ENCODE measurements at regions not wholly inside any gene's neighbourhood (a gene's known extent, or its start where the extent isn't known, plus 50 kb on each side); places are given as distances from the start of the nearest gene placed in this dataset.

- TF ChIP-seq CTCF (tag by site-specific recombination; IDR thresholded peaks at IDR 0.05), result no peak
- no peak for TF ChIP-seq OVOL3 (tag by site-specific recombination; IDR thresholded peaks at IDR 0.05)
- TF ChIP-seq KLF1 (tag by site-specific recombination; IDR thresholded peaks at IDR 0.05), result no peak
- TF ChIP-seq ZEB2 (tag by site-specific recombination; IDR thresholded peaks at IDR 0.05), result no peak
- TF ChIP-seq ZNF138 (tag by site-specific recombination; IDR thresholded peaks at IDR 0.05; ENCODE audit: borderline replicate concordance), result no peak
- no peak for TF ChIP-seq ZNF530 (tag by site-specific recombination; IDR thresholded peaks at IDR 0.05; ENCODE audit: low read depth)
- no peak for TF ChIP-seq ZNF837 (tag by site-specific recombination; IDR thresholded peaks at IDR 0.05)
- no peak for TF ChIP-seq ZBTB21 (tag by site-specific recombination; IDR thresholded peaks at IDR 0.05)
- TF ChIP-seq ZNF624 (tag by site-specific recombination; IDR thresholded peaks at IDR 0.05), result no peak
- no peak for TF ChIP-seq YY2 (tag by site-specific recombination; IDR thresholded peaks at IDR 0.05)
- TF ChIP-seq ZXDB (tag by site-specific recombination; IDR thresholded peaks at IDR 0.05), result no peak
- TF ChIP-seq YY1 (tag by site-specific recombination; IDR thresholded peaks at IDR 0.05), result no peak
Measured at GRCh38 chr16:5769513-5769912, 671.9 kb upstream of the EEF2KMT start.

Measured in HEK293 (cell line).